GM19463 (cell line): ENCODE measurements at regions not wholly inside any gene's neighbourhood (a gene's known extent, or its start where the extent isn't known, plus 50 kb on each side); places are given as distances from the start of the nearest gene placed in this dataset.

Experiments
- ATAC-seq: cut with Tn5 transposase; IDR thresholded peaks from one replicate; pipeline ENCODE4 v1.9.1; 2021; ENCODE audit warnings: mild to moderate bottlenecking, moderate library complexity; ENCODE audit not compliant: unreplicated experiment

DNA sequence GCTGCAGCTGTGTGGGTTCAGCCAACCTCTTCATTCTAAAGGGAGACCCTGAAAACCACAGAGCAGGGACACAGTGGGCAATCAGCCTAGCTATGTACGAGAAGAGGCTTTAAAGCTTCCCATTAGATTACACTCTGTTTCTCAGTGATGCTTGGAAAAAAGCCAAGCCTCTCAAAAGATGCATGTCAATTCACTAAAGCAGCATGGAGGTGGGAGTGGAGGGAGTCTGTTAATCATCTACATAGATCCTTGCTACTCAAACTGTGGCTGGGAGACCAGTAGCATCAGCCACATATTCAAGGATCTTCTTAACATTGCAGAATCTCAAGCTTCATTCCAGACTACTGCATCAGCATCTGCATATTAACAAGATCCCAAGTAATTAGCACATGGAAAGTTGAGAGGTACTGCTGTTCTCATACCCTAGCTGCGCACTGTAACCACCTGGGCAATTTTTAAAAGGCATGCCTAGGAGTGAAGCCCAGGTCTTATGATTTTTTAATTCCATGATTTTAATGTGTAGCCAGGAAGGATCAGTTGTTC, 305.9 kb downstream of the PMP22 start:
- no peak for ATAC-seq

- no peak for ATAC-seq
These were observed 311.7 kb downstream of the PMP22 start for GRCh38 chr17:14953405-14953804.

GRCh38 chr17:14950686-14951085, 314.4 kb downstream of the PMP22 start:
- ATAC-seq = no peak

- ATAC-seq = no peak
These were observed 314.9 kb downstream of the PMP22 start for GRCh38 chr17:14950216-14950615.

DNA sequence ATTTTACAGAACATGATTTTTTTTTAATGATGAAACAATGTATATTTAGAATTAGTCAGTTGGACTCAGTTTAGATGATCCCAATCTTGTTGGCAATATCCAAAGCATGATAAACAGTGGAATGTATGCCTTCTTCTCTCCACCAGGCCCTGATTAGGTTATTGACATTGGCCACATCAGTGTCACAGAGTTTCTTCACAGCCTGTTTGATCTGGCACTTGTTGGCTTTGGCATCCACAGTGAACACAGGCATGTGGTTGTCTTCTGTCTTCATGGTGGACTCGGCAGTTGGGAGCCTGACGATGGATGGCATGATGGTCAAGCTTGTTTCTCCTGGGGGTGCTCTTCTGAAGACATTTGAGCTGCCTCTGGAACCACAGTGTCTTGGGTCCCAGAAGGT, 317.5 kb downstream of the PMP22 start:
- no peak for ATAC-seq

- ATAC-seq = no peak
These were observed 318.6 kb downstream of the PMP22 start for GRCh38 chr17:14946481-14946880.

DNA sequence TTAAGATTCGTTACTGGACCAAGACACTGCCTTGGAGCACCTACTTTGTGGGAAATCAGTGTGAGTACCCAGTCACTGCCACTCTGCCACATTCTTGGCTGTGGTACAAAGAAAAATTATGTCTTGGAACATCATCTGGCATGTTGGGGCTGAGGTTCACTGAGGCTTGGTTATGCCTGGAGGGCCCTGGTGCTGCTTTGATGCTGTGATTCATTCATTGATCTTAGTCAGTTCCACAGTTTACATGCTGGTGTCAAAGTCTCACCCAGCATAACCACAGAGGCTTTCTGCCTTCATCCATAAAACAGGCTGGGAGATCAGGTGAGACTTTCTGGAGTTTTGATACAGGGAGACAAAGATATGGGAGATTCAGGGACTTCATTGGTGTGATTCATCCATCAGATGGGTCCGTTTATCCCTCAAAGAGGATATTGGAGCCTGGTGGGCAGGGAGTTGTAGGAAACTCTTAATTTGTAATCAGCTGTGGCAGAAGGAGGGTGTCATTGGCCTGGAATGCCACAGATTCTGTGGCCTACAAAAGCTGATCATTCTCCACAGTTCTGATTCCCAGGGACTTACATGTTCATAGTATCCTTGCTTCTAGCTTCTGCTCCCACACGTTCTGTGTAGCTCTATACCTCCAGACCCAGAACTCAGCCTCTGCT, 322.5 kb downstream of the PMP22 start:
- no peak for ATAC-seq

DNA sequence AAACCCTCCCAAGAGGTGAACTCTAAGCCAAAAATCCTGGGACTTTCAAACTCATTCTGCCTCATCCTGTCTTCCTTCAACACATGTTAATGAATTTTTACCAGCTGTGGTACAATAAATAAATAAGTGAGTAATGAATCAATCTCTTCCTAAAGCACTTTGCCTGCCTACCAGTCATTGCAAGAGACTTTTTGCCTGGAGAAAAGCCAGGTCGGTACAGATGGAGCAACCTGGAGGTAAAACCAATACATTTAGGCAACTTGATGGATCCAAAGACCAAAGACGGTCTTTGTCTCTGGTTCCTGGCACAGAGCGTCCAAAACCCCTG, 324.2 kb downstream of the PMP22 start:
- ATAC-seq = no peak

- no peak for ATAC-seq
These were observed 324.8 kb downstream of the PMP22 start for GRCh38 chr17:14940108-14940937.

- ATAC-seq = no peak
These were observed 329.2 kb downstream of the PMP22 start for GRCh38 chr17:14935845-14936485.

DNA sequence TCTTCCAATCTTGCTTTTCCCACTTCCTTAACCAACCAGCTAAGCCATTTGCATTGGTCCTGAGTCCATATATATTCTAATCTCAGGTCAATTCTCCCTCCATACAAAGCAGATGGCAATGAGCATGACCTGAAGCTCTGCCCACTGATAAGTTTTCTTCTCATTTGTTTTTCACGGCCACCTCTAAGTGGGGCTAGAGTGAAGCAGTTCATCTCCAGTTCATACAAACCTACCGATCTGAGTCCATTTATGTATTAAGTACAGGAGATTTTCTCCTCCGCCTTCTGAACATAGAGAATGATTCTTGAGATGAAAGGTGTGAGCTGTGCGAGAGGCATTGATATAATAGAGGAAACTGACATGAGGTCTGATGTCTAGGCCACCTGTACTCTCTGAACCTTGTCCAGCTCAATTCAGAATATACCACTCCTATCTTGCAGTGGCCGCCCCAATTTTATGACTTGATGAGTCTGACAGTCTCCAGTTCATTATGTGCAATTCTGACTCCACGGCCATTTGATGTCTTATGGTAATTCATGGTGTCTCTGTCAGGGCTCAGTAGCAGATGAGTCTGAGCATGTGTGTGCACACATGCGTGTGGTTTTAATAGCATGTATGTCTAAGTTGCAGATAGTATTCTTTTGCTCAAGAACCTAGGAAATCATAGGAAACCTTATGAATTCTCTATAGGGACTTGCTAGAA, 329.8 kb downstream of the PMP22 start:
- ATAC-seq = no peak

DNA sequence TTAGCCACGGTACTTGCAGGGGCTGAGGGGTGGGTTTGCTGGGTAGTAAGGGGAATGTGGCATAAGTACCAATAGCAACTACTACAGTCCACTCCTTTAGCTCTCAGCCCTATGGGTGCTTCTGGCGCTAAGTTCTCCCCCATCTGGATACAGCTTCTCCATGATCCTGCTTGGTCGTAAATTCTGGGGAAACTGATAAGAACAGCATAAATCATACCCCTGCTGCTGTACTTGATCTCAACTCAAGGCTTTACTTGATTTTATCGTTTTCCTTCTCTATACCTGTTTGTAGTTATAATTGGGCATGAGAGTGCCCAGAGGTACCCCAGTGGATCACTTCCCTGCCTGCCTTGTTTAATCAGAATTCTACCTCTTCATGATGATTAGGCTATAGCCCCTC, 331.4 kb downstream of the PMP22 start:
- ATAC-seq = no peak

DNA sequence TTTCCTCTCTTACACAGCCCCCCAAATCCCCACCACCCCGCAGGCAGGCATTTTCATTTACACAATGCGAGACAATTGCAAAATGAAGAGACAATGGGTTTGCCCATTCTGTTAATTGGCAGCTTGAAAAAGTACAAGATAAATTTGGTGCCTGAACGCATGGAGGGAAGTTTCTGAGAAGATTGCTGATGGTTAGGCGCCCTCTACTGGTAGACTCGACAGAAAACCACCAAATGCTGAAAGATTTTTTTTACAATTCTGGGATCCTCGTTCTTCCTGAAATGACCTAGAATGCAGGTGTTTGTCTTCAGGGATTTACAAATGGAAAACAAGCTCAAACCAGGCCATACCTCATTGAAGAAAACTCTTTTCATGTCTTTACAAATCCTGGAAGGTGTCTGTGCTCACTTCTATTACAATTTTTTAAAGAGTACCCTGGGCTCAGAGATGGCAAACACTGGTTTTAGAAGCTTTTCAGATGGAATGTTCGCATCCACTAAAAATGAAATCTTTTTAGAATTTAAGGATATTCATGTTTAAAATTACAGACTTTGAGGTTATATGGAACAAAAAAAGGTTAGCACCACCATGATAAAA, 338.5 kb downstream of the PMP22 start:
- ATAC-seq = no peak

DNA sequence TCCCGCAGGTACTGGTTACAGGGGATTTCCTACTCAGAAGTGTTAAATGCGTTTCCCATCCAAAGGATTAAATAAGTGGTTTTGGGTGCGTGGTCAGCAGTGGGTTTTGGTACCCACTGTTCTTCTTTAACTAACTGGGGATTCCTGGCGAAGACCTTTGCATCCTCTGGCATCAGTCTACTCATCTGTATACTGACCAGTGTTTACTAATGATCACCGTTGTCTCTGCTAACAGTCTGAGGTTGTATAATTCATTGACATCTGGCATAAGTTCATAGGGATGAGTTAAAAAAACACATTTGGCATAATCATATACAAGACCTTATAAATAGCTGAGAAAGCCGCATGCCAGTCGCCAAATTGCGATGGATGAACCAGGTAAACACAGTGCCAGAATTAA, 339.1 kb downstream of the PMP22 start:
- no peak for ATAC-seq

DNA sequence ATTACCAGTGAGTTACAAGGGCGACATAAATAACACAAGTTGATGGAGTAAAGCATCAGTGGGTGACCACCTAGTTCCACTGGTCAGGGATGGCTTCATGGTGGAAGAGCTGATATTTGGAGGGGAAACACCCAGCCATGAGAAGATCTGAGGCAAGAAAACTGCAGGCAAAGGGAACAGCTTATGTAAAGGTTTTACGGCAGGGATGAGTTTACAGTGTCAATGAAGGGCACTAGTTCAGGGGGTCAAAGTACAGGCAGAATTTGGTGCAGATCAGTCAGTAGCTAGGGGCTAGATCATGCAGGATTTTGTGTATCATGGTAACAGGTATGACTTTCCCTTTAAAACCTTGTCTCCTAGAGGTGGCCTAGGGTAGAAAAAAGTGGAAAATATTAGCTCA, 339.6 kb downstream of the PMP22 start:
- ATAC-seq = no peak

GRCh38 chr17:14923981-14924380, 341.1 kb downstream of the PMP22 start:
- no peak for ATAC-seq

DNA sequence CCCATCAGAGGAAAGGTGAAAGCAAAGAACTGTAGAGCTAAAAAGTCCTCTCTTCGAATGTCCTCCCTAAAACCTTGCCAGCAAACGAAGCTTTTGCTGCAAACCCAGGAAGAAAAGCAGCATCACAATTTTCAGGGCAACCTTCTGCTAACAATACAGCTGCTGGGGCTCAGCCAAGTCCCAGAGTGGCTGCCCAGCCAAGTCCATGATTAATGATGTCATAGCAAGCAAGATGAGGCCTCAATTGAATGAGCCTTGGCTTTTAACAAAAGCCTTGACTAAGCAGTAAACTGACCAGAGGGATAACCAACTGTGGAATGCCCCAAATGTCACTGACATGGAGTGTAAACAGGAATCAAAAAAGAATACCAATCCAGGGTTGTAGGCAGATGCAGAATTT, 342.7 kb downstream of the PMP22 start:
- no peak for ATAC-seq

DNA sequence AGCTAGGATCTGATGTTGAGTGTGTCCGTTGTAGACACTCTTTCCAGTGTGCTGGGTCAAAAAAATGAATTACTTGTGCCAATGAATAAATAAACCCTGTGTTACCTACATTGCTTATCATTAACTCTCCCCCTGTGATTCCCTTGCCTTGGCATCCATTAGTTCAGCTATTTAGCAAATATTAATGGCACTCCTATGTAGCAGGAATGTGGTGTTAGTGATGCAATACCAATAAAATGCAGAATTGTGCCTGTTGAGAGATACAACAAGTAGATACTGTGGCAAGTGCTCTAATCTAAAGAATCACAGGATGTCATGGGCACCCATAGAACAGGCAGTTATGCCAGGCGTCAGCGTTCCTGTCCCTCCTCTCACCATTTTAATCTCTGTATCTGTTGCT, 343.2 kb downstream of the PMP22 start:
- ATAC-seq = no peak

GRCh38 chr17:14919631-14920213, 345.4 kb downstream of the PMP22 start:
- ATAC-seq = no peak

GRCh38 chr17:14919094-14919493, 346.0 kb downstream of the PMP22 start:
- ATAC-seq = no peak

GRCh38 chr17:14918540-14918939, 346.6 kb downstream of the PMP22 start:
- ATAC-seq = no peak
